ENCODE measurements at regions not wholly inside any gene's neighbourhood (a gene's known extent, or its start where the extent isn't known, plus 50 kb on each side); places are given as distances from the start of the nearest gene placed in this dataset.

DNA sequence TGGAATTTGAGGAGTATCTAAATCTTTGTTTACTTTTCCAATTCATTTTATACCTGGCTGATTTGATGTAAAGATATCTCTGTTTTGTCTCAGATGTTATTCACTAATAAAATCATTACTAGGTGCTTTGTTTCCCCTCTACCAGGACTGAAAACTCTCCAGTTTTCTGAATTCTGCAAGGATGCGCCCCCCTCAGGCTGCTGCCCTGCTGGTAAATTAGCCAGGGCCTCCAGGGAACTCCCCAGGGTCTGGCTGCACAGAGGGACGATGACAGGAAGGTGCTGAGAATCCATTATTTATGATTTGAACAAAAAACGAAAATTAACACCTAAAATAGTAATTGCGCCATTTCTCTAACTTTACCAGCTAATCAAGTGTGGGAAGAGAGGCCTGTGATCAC, 541.2 kb upstream of the POU3F3 start:
- POLR2A ChIA-PET, result no interaction called here
- TF ChIP-seq TP53 (CRISPR knock-in tag; IDR thresholded peaks at IDR 0.05), result no peak
- TF ChIP-seq SREBF2 (IDR thresholded peaks at IDR 0.05), result no peak
- TF ChIP-seq CBX8 (IDR thresholded peaks at IDR 0.05), result no peak
- TF ChIP-seq RCOR1 (IDR thresholded peaks at IDR 0.05; ENCODE audit: low read depth, low read length), result no peak
- TF ChIP-seq JUNB (IDR thresholded peaks at IDR 0.05), result no peak
- no peak for TF ChIP-seq SMC3 (IDR thresholded peaks at IDR 0.05)
- TF ChIP-seq, protein P1, sequence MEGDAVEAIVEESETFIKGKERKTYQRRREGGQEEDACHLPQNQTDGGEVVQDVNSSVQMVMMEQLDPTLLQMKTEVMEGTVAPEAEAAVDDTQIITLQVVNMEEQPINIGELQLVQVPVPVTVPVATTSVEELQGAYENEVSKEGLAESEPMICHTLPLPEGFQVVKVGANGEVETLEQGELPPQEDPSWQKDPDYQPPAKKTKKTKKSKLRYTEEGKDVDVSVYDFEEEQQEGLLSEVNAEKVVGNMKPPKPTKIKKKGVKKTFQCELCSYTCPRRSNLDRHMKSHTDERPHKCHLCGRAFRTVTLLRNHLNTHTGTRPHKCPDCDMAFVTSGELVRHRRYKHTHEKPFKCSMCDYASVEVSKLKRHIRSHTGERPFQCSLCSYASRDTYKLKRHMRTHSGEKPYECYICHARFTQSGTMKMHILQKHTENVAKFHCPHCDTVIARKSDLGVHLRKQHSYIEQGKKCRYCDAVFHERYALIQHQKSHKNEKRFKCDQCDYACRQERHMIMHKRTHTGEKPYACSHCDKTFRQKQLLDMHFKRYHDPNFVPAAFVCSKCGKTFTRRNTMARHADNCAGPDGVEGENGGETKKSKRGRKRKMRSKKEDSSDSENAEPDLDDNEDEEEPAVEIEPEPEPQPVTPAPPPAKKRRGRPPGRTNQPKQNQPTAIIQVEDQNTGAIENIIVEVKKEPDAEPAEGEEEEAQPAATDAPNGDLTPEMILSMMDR (IDR thresholded peaks at IDR 0.05), result no peak
- no peak for TF ChIP-seq PHF8 (IDR thresholded peaks at IDR 0.05; ENCODE audit: borderline replicate concordance, low read depth)
- no peak for TF ChIP-seq EP300 (IDR thresholded peaks at IDR 0.05)
- no peak for TF ChIP-seq FOSL2 (IDR thresholded peaks at IDR 0.05)
- no peak for TF ChIP-seq FOSL2 (CRISPR knock-in tag; IDR thresholded peaks at IDR 0.05)
- TF ChIP-seq, protein P2, sequence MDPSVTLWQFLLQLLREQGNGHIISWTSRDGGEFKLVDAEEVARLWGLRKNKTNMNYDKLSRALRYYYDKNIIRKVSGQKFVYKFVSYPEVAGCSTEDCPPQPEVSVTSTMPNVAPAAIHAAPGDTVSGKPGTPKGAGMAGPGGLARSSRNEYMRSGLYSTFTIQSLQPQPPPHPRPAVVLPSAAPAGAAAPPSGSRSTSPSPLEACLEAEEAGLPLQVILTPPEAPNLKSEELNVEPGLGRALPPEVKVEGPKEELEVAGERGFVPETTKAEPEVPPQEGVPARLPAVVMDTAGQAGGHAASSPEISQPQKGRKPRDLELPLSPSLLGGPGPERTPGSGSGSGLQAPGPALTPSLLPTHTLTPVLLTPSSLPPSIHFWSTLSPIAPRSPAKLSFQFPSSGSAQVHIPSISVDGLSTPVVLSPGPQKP (IDR thresholded peaks at IDR 0.05; ENCODE audit: low read depth, low read length), result no peak
- no peak for TF ChIP-seq HOXB13 (CRISPR knock-in tag; IDR thresholded peaks at IDR 0.05; ENCODE audit: low read depth)
- no peak overlapping the region for H3K4me2 ChIP-seq

DNA sequence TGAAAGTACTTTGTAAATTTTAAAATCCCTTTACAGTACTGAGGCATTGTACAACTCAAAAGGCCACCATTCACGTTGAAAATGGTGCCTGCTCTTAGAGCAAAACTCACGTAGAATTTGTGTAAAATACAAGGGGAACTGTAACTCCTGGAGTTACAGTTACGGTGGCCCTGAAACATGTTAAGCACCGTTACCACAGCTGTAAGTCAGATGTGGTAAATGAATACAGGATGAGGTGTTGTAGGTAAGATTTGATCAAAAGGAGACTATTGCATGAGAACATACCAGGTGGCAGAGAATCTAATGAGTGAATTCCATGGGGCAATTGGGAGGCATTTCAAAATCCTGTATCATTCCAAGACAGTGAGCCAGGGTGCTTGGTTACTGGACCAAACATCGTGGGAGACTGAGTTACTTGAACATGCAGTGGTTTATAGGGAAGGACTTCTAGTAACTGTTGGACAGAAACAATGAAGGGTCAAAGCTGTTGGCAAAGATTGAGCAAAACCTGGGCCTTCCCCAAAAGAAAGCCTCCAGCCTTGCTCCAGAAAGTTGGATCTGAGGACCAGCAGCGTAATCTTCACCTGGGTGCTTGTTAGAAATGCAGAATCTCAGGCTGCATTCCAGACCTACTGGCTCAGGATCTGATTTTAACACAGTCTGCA, 535.8 kb upstream of the POU3F3 start:
- ChIA-PET CTCF (no interaction called here), POLR2A (no interaction called here)
- Histone ChIP-seq H3K4me1 (no peaks in the 10 kb centered on the region), H3K27ac (no peak overlapping the region), H3K4me3 (no peak overlapping the region), H3K9me3 (no peaks in the 10 kb centered on the region), H3K4me2 (no peak overlapping the region)
- no peak for ATAC-seq
- TF ChIP-seq, protein P3, sequence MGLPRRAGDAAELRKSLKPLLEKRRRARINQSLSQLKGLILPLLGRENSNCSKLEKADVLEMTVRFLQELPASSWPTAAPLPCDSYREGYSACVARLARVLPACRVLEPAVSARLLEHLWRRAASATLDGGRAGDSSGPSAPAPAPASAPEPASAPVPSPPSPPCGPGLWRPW (IDR thresholded peaks at IDR 0.05), result no peak
- no peak for TF ChIP-seq RFX5 (IDR thresholded peaks at IDR 0.05)
- TF ChIP-seq, protein P4, sequence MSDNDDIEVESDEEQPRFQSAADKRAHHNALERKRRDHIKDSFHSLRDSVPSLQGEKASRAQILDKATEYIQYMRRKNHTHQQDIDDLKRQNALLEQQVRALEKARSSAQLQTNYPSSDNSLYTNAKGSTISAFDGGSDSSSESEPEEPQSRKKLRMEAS (IDR thresholded peaks at IDR 0.05), result no peak
- TF ChIP-seq, protein P5, sequence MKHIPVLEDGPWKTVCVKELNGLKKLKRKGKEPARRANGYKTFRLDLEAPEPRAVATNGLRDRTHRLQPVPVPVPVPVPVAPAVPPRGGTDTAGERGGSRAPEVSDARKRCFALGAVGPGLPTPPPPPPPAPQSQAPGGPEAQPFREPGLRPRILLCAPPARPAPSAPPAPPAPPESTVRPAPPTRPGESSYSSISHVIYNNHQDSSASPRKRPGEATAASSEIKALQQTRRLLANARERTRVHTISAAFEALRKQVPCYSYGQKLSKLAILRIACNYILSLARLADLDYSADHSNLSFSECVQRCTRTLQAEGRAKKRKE (CRISPR knock-in tag; IDR thresholded peaks at IDR 0.05; ENCODE audit: low read depth), result no peak
- TF ChIP-seq TFCP2L1 (CRISPR knock-in tag; IDR thresholded peaks at IDR 0.05), result no peak
- no peak for TF ChIP-seq RCOR1 (IDR thresholded peaks at IDR 0.05; ENCODE audit: low read depth, low read length)
- no peak for DNase-seq (ENCODE audit: low read depth in 1 of 2, low spot score in 1 of 2)
- no peak for FAIRE-seq
- WGBS (ENCODE audit: missing lambda C conversion rate), result 42% methylated on average over 6 of the region's 6 CpGs

More for the DNA sequence above, 541.2 kb upstream of the POU3F3 start:
- Histone ChIP-seq H3K27ac (no peak overlapping the region), H3K9me3 (no peaks in the 10 kb centered on the region), H3K4me3 (no peak overlapping the region), H3K4me1 (no peaks in the 10 kb centered on the region)
- FAIRE-seq (no peak), ATAC-seq (no peak), DNase-seq (ENCODE audit: low read depth in 1 of 2, low spot score in 1 of 2) (no peak)
- 47% methylated on average over 4 of the region's 4 CpGs for WGBS (ENCODE audit: missing lambda C conversion rate)
- CTCF ChIA-PET, result no interaction called here

DNA sequence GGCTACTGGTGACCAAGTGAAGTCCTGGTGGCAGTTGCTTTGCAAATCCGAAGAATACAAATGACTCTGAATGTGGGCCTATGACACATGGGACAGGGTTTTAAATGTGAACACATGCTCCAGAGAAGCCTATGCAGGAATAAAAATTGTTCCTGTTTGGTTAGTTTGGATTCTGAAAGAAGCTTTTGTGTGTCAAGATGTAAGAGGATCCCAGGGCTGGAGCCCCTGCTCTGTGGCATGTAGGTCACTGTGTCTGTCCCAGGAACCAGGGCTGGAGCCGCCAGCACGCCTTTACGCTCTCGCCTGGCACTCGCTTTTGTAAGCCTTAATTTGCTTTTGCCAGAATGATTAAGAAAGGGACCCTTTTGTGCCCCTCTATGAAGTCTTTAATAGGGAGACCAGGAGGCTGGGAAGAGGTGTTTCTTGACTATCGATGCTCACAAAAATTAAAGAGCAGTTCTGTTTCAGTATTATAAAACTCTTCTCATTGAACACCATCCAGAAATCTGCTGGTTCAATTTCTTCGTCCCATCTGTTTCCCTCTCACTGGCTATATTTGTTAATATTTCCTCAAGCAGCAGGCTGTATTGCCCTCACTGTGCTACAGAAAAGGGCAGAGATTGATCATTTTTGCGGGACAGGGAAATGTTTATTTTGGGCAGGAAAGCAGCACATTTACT, 532.7 kb upstream of the POU3F3 start:
- DNase-seq (ENCODE audit: low read depth in 1 of 2, low spot score in 1 of 2) (no peak), FAIRE-seq (no peak), ATAC-seq (no peak)
- Histone ChIP-seq H3K4me1 (no peaks in the 10 kb centered on the region), H3K4me2 (no peak overlapping the region), H3K9me3 (no peaks in the 10 kb centered on the region), H3K4me3 (no peak overlapping the region), H3K27ac (no peak overlapping the region)
- ChIA-PET CTCF (no interaction called here), POLR2A (no interaction called here)
- WGBS (ENCODE audit: missing lambda C conversion rate), result 83% methylated on average over 9 of the region's 9 CpGs
- TF ChIP-seq EHF (CRISPR knock-in tag; IDR thresholded peaks at IDR 0.05) (no peak), ZC3H11A (IDR thresholded peaks at IDR 0.05) (no peak), ESRRA (IDR thresholded peaks at IDR 0.05; ENCODE audit: borderline replicate concordance, low read length) (no peak), ZFP36 (IDR thresholded peaks at IDR 0.05; ENCODE audit: borderline replicate concordance, partially characterized antibody) (no peak), POLR2A (IDR thresholded peaks at IDR 0.05; ENCODE audit: low read length) (no peak), CHD2 (IDR thresholded peaks at IDR 0.05; ENCODE audit: low read length, partially characterized antibody) (no peak), KDM5A (IDR thresholded peaks at IDR 0.05) (no peak)
- TF ChIP-seq, protein P6, sequence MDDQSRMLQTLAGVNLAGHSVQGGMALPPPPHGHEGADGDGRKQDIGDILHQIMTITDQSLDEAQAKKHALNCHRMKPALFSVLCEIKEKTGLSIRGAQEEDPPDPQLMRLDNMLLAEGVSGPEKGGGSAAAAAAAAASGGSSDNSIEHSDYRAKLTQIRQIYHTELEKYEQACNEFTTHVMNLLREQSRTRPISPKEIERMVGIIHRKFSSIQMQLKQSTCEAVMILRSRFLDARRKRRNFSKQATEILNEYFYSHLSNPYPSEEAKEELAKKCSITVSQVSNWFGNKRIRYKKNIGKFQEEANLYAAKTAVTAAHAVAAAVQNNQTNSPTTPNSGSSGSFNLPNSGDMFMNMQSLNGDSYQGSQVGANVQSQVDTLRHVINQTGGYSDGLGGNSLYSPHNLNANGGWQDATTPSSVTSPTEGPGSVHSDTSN (IDR thresholded peaks at IDR 0.05), result no peak
- TF ChIP-seq, protein P2 (IDR thresholded peaks at IDR 0.05; ENCODE audit: low read depth, low read length), result no peak
- TF ChIP-seq, protein P7, sequence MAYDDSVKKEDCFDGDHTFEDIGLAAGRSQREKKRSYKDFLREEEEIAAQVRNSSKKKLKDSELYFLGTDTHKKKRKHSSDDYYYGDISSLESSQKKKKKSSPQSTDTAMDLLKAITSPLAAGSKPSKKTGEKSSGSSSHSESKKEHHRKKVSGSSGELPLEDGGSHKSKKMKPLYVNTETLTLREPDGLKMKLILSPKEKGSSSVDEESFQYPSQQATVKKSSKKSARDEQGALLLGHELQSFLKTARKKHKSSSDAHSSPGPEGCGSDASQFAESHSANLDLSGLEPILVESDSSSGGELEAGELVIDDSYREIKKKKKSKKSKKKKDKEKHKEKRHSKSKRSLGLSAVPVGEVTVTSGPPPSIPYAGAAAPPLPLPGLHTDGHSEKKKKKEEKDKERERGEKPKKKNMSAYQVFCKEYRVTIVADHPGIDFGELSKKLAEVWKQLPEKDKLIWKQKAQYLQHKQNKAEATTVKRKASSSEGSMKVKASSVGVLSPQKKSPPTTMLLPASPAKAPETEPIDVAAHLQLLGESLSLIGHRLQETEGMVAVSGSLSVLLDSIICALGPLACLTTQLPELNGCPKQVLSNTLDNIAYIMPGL (CRISPR knock-in tag; IDR thresholded peaks at IDR 0.05; ENCODE audit: borderline replicate concordance), result no peak
